IPS DF 4.7 (cell line): ENCODE measurements at regions not wholly inside any gene's neighbourhood (a gene's known extent, or its start where the extent isn't known, plus 50 kb on each side); places are given as distances from the start of the nearest gene placed in this dataset.
A peak's percentile ranks its signal among the peaks of the same experiment; 100 is the strongest.
"Not testable (repeated sequence)": the region's sequence is repeated elsewhere in the genome, so short reads cannot be mapped to it uniquely, and the experiment has no call there.

Experiments used
- DNase-seq: peaks from one replicate; pipeline ENCODE4 v3.0.0-alpha.2; 2013; ENCODE audit warnings: low spot score; ENCODE audit errors: extremely low read depth

DNA sequence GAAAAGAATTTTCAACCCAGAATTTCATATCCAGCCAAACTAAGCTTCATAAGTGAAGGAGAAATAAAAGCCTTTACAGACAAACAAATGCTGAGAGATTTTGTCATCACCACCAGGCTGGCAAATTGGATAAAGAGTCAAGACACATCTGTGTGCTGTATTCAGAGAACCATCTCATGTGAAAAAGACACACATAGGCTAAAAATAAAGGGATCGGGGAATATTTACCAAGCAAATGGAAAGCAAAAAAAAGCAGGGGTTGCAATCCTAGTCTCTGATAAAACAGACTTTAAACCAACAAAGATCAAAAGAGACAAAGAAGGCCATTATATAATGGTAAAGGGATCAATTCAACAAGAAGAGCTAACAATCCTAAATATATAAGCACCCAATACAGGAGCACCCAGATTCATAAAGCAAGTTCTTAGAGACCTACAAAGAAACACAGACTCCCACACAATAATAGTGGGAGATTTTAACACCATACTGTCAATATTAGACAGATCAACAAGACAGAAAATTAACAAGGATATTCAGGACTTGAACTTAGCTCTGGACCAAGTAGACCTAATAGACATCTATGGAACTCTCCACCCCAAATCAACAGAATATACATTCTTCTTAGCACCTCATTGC is 55.9 kb upstream of the ACSM6 start:
- not testable (repeated sequence) for DNase-seq

DNA sequence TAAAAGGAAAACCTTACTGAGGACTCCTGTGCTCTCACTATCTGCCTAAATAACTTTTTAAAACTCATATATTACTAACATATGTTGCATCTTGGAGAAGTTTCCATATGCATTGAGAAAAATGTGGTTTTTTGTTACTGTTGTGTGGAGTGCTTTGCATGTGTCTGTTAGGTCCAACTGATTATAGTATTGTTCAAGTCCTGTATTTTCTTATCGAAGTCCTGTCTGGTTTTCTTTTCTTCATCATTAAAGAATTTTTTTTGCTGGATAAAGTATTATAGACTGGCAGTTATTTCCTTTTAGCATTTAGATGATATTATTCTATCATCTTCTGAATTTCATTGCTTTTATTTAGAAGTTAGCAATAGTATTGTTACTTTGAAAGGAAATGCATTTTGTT is 59.5 kb upstream of the ACSM6 start:
- DNase-seq, result no peak

GRCh38 chr10:95133997-95134396 is 60.0 kb upstream of the ACSM6 start:
- no peak for DNase-seq

- DNase-seq, result peak; percentile 96
Measured at GRCh38 chr10:95133016-95133752, 60.9 kb upstream of the ACSM6 start.

GRCh38 chr10:95130429-95130828 is 61.1 kb upstream of the CYP2C8 start:
- not testable (repeated sequence) for DNase-seq

- no peak for DNase-seq
Measured at GRCh38 chr10:95125582-95125981, 56.3 kb upstream of the CYP2C8 start.

- DNase-seq, result no peak
Measured at GRCh38 chr10:95122736-95123135, 53.4 kb upstream of the CYP2C8 start.

DNA sequence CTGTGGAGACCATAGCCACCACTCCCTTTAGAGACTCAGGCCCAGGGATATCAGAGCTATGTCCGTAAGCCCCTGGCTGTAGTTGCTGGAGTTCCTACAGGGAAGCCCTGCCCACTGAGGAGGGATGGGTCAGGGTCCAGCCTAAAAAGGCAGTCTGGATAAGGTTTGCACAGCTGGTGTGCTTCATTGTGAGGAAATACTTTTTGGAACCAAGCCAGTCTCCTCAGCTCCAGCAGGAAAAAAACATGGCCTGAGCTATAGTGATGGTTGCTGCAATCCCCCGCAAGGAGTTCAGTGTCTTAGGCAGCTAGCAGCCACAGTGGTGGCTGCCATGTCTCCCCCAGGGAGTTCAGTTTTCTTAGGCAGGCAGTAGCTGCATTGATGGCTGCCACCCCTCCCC is 52.6 kb upstream of the CYP2C8 start:
- no peak for DNase-seq
